Fibroblast of skin of scalp (primary cell): ENCODE measurements at regions not wholly inside any gene's neighbourhood (a gene's known extent, or its start where the extent isn't known, plus 50 kb on each side); places are given as distances from the start of the nearest gene placed in this dataset.
A peak's percentile ranks its signal among the peaks of the same experiment; 100 is the strongest.
"Not testable (repeated sequence)": the region's sequence is repeated elsewhere in the genome, so short reads cannot be mapped to it uniquely, and the experiment has no call there.

Experiments used
- DNase-seq: peaks from one replicate; pipeline ENCODE4 v3.0.0-alpha.2; 2013

DNA sequence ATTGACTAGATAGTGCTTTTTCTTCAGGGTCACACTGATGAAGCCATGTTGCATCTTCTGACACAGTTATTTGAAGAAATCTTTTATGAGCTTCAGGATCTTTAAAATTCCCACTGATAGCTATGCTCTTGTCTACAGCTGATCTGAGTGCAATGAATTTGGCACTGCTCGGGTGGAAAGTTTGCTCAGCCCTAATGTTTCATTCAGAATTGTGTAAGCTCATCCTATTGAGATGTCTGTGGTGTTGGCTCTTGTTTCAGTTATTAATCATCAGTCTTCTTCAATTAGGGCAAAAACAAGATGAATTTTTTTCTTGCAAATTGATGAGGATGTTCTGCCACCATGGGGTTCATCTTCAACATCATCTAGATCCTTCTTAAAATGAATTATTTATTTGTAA, 1387.0 kb upstream of the RAG2 start:
- no peak for DNase-seq

DNA sequence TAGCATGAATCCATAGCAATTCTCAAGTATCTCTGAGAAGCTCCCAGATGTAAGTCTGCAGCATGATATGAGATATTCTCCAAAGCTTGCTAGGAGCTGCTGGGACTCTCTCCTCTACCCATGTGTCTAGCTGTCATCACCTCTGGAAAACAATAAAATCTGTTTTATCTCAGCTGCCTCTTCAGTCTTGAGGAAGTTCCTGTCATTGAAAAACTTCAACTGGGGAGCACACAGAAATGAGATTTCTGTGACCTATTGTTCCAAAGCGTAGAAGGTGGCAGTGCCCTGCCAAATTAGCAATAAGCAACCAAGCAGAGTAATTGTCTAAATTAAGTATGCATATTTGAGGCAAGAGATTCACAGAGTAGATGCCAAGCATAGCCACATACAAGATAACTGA, 1380.6 kb upstream of the RAG2 start:
- no peak for DNase-seq

DNA sequence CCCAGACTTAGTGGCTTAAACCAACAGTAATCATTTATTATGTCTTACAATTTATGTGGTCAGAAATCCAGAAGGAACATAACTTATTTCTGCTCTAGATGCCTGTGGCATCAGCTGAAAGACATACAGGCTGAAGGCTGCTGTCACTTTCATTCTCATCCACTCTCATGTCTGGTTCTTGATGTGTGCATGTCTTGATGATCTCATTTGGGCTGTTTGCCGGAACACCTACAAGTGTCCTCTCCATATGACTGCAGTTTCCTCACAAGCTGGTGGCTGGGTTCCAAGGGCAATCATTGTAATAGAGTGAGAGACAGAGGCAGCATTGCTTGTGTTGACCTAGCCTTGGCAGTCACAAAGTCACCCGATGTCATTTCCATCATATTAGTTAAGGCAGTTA, 1375.9 kb upstream of the RAG2 start:
- no peak for DNase-seq

DNA sequence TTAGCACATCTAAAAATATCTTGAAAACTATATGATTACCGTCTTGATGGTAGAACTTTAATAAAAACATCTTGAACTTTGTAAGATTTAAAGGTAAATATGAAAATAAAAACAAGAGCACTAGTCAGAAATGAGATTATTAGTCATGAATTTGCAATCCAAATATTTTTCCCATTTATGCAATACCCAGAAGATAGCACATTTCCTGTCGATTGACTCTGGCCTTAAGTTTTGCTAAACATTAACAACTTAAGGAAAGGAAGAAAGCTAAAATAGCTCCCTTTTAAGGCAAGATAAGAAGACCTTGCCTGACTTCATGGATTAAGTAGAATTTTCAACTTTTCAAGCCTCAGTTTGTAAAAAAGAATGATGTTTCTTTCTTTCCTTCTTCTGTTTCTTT, 1374.7 kb upstream of the RAG2 start:
- DNase-seq = no peak

DNA sequence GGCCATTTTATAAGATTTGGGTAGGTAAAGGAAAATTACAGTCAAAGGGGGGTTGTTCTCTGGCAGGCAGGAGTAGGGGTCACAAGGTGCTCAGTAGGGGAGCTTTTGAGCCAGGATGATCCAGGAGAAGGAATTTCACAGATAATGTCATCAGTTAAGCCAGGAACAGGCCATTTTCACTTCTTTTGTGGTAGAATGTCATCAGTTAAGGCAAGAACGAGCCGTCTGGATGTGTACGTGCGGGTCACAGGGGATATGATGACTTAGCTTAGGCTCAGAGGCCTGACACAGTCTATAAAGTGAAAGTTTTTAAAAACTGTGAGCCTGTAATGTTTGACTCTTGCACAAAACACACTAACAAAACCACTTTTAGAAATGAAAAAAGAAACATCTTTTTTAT, 1371.3 kb upstream of the RAG2 start:
- DNase-seq = not testable (repeated sequence)

DNA sequence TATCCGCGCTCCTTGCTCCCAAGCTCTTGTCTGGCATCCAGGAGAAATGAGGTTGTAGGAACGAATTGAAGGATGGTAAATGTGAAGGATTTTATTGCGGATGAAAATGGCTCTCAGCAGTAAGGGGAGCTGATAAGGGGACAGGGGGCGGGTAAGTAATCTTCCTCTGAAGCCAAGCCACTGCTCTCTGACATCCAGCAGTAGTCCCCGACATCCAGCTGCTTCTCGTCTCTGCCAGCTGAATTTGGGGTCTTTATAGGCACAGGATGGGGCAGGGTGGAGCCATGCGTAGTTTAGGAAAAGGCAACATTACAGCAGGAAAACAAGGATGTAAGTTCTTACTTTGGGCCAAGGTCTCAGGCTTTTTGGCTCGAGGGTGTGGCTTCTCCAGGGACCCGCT, 1370.1 kb upstream of the RAG2 start:
- no peak for DNase-seq

DNA sequence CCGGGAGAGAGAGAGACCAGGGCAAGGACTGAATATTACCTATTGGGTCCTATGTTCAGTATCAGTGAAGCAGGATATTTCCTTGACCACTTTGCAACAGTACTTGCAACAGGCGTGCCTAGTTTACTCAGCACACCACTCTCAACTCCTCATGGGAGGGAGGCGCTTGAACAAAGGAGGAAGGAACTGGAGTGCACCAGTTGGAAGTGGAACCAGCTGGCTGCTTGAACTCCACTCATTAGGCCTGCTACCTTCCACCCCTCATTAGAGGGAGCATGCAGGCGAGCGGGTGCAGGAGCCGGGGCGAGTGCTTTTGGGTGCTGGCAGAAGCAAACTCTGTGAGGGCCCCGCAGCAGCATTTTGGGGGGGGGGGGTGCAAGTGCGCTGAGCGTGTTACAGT, 1369.6 kb upstream of the RAG2 start:
- no peak for DNase-seq

DNA sequence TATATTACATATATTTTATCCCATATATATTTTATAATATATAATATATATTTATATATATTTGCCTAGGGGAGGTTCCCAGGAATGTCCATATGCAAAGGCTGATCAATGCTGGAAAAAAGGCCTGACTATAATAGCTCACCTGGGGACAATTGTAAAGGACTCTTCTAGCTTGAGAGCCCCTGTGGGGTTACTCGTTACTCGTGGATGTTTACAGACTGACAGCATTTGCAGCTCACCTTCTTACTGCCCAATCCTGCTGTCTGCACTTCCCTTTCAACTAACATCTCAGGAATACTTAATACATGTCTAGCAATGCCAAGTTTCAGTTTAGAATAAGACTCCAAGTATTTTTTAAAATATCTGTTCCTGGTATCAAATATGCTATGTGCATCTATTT, 1365.4 kb upstream of the RAG2 start:
- no peak for DNase-seq

DNA sequence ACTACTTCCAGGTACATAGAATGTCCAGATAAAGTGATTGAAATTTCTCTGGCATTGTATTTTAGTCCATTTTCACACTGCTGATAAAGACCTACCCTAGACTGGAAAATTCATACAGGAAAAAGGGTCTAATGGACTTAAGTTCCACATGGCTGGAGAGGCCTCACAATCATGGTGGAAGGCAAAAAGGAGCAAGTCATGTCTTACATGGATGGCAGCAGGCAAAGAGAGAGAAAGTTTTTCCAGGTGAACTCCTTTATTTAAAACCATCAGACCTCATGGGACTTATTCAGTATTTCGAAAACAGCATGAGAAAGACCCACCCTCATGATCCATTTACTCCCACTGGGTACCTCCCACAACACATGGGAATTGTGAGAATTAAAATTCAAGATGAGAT, 1359.7 kb upstream of the RAG2 start:
- no peak for DNase-seq

DNA sequence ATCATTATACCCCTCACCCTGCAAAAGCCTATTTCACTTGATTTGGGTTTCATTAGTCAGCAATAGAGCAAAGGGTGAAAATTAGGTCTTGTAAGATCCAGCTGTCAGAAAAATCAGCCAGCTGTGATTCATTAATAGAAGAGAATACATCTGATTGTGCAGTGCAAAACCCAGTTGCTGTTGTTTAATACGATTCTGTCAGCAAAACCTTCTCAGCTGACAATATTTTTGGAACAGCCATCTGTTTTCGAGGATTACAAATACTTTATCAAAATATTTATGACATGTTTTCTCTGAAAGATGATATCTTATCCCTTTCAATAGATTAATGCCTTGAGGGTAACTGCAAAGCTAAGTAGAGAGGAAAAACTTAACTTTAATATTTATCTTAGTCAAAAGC, 1354.0 kb upstream of the RAG2 start:
- DNase-seq = peak; percentile 4

DNA sequence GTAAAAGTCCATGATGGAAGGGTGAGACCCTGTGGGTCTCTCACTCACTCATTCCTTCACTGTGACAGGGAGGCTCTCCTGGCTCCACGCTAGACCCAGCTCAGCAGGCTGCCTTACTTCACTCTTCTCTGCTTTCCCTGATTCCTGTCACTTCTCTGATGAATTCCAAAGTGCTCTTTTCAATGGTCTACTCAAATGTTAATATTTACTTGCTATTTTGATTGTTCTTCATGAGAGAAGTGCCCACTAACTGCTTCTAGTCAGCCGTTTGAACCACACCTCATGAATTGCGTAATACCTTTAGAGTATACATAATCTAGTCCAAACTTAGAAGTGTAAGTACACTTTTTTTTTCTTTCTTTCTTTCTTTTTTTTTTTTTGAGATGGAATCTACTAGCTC, 1350.2 kb upstream of the RAG2 start:
- no peak for DNase-seq

DNA sequence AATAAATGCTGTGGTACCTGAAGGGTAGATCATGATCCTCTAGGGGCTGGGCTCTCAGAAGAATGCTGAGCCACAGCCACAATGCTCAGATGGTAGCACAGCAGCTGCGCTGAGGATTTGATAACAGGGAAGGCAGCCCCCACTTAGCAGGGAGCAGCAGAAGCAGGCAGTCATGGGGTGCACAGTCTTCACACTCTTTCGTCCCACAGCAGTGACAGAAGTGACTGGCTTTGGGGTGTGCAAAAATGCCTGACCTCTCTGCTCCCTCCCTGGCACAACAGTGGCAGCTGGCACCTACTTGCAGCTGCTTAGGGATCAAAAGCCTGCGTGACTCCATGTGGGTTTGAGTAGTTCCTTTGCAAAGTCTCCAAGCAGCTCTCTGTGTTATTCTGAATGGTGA, 1349.8 kb upstream of the RAG2 start:
- no peak for DNase-seq

DNA sequence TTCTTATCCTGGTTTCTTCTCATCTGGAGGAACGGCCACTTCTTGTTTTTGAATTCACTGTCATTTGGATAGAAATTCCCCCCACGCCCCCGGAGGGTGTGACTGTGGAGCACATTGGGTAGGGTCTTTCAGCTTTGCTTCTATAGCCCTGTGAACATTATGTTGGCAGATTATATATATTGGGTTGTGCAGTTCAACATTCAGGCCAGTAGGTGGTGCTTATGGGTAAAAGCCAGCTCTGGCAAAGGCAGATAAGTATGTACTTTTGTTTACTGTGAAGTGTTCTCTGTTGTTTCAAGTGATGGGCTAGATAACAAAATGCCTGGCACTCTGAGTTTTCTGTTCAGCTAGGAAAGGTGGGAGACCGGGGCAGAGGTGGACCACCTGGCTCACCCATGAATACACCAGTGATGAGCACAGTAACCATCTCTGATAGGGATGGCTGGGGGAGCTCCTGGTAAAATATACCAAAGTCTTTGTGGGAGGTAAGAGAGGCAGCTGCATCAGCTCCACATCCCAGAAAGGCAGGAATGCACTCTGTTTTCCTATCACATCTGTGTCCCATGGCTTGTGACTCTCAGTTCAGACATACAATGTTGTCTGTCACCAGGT, 1348.2 kb upstream of the RAG2 start:
- peak; percentile 33 for DNase-seq

DNA sequence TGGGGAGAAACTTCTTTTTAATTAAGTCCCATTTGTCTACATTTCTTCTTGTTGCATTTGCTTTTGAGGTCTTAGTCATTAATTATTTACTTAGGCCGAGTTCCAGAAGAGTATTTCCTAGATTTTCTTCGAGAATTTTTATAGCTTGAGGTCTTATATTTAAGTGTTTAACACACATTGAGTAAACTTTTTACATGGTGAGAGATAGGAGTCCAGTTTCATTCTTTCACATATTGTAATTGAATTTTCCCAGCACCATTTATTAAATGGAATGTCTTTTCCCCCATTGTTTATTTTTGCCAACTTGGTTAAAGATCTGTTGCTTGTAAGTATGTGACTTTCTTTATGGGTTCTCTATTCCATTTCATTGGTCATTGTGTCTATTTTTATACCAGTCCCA, 1344.0 kb upstream of the RAG2 start:
- peak; percentile 15 for DNase-seq

DNA sequence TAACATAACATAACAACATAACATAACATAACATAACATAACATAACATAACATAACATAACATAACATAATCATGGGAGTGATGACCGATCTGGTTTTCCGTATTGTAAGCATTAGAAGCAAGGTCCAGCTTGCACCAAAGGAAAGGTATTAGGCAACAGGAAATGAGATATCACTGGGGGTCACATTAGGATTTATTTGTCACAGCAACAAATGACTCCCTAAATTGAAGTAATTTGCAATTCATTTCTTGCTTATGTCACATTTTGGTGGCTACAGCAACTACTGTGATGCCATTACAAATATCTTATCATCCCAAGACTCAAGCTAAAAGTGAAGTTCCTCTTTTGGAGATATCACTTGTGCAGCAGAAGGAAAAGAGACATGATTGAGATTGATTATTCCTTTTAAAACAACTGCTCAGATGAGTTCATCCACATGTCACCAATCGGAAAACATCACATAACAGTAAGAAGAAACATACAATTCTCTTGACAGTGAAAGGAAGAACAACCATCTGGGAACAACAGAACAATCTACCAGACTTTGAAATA, 1331.1 kb upstream of the RAG2 start:
- DNase-seq = no peak

DNA sequence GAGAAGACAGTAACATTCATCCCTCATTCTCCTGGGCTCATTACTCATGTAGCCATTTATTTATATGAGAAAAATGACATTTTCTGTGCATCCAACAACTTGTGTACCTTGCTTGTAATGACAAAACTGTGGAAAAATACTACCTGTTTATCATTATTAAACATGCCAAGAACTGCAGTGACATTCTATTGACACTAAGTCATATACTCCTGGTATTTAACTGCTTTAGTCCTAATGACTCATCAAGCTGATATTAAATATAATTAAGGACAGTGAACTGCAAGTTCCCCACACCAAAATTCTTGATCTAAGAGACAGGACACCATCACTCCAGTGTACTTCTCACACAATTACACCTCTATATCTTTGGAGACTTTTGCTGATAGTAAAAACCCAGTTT, 1328.7 kb upstream of the RAG2 start:
- no peak for DNase-seq

DNA sequence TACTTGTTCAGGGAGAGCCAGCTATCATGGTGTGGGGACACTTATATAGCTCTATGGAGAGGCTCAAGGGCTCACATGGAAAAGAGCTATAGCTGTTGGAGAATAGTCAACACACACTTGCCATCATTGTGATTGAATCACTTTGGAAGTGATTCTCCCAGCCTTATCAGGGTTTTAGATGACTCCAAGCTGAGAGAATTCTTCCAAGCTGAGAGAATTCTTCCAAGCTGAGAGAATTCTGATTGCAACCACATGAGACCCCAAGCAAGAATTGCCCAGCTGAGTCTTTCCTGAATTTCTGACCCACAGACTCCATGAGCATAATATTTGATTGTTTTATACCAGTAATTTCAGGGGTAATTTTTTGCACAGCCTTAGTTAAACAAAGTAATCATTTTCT, 1318.3 kb upstream of the RAG2 start:
- DNase-seq = peak; percentile 39

DNA sequence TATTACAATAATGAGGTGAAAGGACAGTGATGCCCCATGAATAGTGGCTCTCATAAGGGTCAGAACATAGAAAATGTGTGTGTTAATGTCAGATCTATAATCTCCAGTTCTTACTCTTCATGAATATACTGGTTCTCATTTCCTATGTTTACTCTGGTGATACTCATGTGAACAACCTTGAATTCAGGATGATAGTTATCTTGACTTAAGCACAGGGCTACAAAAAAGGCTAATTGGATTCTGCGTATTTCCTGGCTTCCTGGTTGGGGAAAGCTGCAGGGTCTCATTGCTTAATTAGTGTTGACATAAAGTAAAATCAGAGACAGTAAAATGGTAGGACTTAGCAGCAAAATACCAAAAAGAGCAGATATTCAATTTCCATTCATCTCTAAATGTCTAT, 1316.8 kb upstream of the RAG2 start:
- DNase-seq = no peak

DNA sequence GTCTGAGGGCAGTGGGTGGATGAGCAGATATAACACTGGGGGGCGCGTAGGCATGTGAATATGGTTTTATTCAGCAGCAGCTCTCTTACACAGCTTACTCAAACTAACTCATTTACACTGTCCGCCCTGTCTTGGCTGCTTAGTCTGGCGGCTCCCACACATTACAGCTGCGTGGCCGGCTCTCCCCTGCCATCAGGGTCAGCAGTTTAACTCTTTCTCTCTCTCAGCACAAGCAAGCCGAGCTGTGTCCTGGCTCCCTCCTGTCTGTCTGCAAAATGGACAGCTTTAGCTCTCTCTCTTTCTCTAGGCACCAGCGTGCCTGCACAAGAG, 1310.1 kb upstream of the RAG2 start:
- DNase-seq = no peak

DNA sequence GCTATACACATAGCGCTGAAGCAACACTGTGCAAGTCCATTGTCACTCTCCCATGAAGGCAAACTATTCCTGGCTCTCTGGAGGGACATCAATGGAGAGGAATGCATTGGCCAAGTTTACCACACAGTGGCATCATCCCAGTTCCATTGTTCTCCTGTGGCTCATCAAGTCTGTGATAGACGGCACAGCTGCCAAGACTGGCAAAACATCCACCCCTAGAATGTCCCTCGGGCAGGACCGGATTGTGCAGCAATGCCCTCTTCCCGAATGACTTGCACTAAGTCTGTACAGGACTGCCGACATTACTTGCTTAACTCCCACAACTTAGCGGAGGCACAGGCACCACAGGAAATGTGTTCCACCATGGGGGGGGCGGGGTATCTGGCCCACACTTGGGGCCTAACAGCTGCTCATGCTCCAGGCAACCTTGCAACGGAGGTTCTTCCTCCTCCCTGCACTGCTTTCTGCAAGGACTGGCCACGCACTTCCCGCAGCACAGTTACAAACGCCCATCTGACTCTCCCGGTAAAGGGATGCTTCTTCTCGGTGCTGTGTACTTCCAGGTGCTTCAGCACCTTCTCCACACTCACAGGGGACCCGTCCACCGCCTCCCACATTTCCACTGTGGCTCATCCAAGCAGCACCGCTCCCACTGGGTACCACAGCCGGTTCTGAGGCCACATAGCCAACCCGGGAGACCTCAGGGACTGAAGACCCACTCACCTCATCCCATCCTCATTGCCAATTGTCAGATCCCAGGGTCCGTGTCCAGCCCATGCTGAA, 1309.6 kb upstream of the RAG2 start:
- DNase-seq = no peak

DNA sequence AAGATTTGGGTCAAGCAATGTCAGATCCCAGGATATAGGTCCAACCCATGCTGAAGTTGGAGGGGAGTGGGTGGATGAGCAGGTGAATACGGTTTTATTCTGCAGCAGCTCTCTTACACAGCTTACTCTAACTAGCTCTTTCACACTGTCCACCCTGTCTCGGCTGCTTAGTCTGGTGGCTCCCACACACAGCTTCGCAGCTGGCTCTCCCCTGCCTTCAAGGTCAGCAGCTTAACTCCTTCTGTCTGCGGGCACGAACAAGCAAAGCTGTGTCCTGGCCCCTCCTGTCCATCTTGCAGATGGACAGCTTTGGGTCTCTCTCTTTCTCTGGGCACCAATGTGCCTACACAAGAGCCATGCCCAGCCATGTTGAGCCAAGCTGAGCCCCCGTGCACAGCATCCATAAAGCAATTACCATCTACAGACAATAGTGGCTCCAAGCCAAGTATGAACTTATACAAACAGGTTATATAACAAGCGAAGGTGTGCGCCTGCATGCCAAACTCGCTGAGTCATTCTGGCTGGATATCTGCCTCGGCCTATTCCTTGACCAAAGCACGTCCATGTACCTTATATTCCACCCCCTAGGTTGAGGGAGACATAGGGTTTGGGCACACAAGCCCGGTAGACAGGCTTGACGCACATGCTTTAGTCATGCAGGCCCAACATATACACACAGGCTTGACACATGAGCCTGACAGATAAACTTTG, 1307.8 kb upstream of the RAG2 start:
- no peak for DNase-seq

DNA sequence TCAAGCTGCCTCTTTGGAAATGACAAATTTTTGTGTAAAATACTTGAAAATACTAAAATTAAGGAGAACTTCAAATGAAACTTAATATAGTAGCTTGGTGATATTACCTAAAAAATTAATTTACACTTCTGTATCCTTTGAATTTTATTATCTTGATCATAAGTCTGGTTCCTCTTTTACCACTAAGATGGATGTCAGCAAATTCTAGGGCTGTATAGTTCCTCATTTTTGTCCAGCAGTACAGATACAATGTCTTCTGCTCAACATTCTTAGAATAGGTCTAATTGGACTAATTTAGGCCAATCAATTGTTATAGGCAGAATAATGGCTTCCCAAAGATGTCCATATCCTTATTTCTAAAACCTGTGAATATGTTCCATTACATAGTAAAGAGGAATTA, 1298.0 kb upstream of the RAG2 start:
- no peak for DNase-seq

DNA sequence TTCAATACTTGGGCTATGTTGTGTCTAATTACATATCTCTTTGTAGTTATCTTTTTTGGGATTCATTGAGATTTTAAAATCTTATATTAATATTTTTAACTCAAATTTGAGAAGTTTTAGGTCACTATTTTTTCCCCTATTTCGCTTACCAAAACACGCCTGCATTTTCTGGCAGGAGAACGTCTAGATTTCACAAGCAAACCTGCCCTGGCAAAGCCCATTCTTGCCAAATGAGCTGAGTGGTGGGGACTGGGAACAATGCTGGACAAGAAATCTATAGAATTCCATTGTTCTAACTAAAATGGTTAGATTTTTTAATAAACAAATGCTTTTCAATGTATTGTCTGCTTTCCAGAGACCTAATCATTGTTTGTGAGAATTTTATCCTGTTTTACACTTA, 1283.7 kb upstream of the RAG2 start:
- no peak for DNase-seq

DNA sequence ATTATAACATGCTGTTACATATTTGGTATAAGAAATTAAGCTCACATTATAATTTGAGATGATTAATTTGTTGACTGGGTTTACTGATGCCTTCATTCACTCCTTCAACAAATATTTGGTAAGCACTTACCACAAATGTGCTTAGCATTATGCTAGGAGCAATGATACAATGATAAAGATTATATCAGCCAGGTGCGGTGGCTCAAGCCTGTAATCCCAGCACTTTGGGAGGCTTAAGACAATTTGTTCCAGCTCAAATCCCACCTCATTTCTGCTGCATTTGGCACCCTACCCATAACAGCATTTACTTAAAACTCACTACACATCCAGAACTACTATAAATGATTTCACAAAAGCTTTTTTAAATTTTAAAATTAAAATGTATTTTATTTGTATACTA, 1263.6 kb upstream of the RAG2 start:
- no peak for DNase-seq
